SU-DHL-6 (cell line): ENCODE measurements at regions not wholly inside any gene's neighbourhood (a gene's known extent, or its start where the extent isn't known, plus 50 kb on each side); places are given as distances from the start of the nearest gene placed in this dataset.

Experiments
- H2AFZ ChIP-seq: fragments of 200-600 bp; sonication (generic); 2 replicates; pipeline ENCODE4 v1.6.1; 2014; ENCODE audit warnings: low read depth, mild to moderate bottlenecking, moderate library complexity, mixed read lengths, antibody characterized with exemption, low read length; ENCODE audit not compliant: severe bottlenecking
- H3F3A ChIP-seq: fragments of 200-600 bp; shearing (Covaris generic); 2 replicates; pipeline ENCODE4 v1.6.0; 2016; ENCODE audit warnings: antibody characterized with exemption, mild to moderate bottlenecking; ENCODE audit not compliant: insufficient read depth
- H3K27ac ChIP-seq: fragments of 200-600 bp; sonication (generic); 2 replicates; pipeline ENCODE4 v1.5.1; 2016; ENCODE audit warnings: low read depth, mild to moderate bottlenecking, low read length, moderate library complexity, mixed read lengths
- H3K27me3 ChIP-seq: fragments of 200-600 bp; sonication (generic), shearing (Covaris generic); 2 replicates; pipeline ENCODE4 v1.6.0; 2014; ENCODE audit warnings: mild to moderate bottlenecking, low read length
- H3K36me3 ChIP-seq: fragments of 200-600 bp; sonication (generic); 2 replicates; pipeline ENCODE4 v1.6.1; 2014; ENCODE audit warnings: mild to moderate bottlenecking, low read length, mixed read lengths
- H3K4me2 ChIP-seq: fragments of 300-600, 200-600 bp; shearing (Covaris generic), sonication (generic); 2 replicates; pipeline ENCODE4 v1.6.0; 2014; ENCODE audit warnings: low read length, low read depth, mild to moderate bottlenecking; ENCODE audit not compliant: poor library complexity, severe bottlenecking
- H3K4me3 ChIP-seq: fragments of 200-600 bp; sonication (generic); 2 replicates; pipeline ENCODE4 v1.5.1; 2014; ENCODE audit warnings: antibody characterized with exemption, low read length, mild to moderate bottlenecking, mixed read lengths; ENCODE audit not compliant: insufficient read depth, poor library complexity, severe bottlenecking
- H3K79me2 ChIP-seq: fragments of 200-600 bp; sonication (generic); 2 replicates; pipeline ENCODE4 v1.6.1; 2014; ENCODE audit warnings: mild to moderate bottlenecking, low read length, moderate library complexity; ENCODE audit not compliant: insufficient read depth
- H3K9ac ChIP-seq: fragments of 200-600 bp; sonication (generic); 2 replicates; pipeline ENCODE4 v1.7.0; 2014; ENCODE audit warnings: mild to moderate bottlenecking, low read length
- H3K9me2 ChIP-seq: fragments of 200-600 bp; sonication (generic); replicated peaks from 2 replicates; pipeline ENCODE4 v1.6.1; 2014; ENCODE audit warnings: low read length; ENCODE audit not compliant: insufficient read depth
- H3K9me3 ChIP-seq: fragments of 200-600 bp; sonication (generic); 2 replicates; pipeline ENCODE4 v1.6.1; 2014; ENCODE audit warnings: low read length, mixed read lengths; ENCODE audit not compliant: insufficient read depth
- H4K20me1 ChIP-seq: fragments of 200-600 bp; sonication (generic); 2 replicates; pipeline ENCODE4 v1.6.1; 2014; ENCODE audit warnings: low read depth, mild to moderate bottlenecking, antibody characterized with exemption, low read length, moderate library complexity, mixed read lengths
- EZH2phosphoT487 ChIP-seq: fragments of 200-600 bp; sonication (generic), shearing (Covaris generic); conservative IDR thresholded peaks from 2 replicates; pipeline ENCODE4 v1.6.1; 2018; ENCODE audit warnings: mild to moderate bottlenecking, antibody characterized with exemption, low read length, moderate library complexity, mixed read lengths
- TF ChIP-seq, protein P1 (sequence below): fragments of 200-600 bp; sonication (generic); IDR thresholded peaks from one replicate; pipeline ENCODE4 v1.5.1; 2017; ENCODE audit warnings: antibody characterized with exemption, mild to moderate bottlenecking, low read length, moderate library complexity; ENCODE audit not compliant: insufficient read depth, poor library complexity, severe bottlenecking

- Histone ChIP-seq H3K79me2 (no peaks in the 10 kb centered on the region), H3K9me3 (no peaks in the 10 kb centered on the region), H3F3A (no peaks in the 10 kb centered on the region), H3K36me3 (no peaks in the 10 kb centered on the region), H3K27ac (no peak overlapping the region), H3K9ac (no peak overlapping the region), H3K9me2 (no peaks in the 10 kb centered on the region), H4K20me1 (no peaks in the 10 kb centered on the region), H3K27me3 (no peaks in the 10 kb centered on the region), H3K4me3 (no peak overlapping the region), H2AFZ (no peak overlapping the region), H3K4me2 (no peak overlapping the region)
- TF ChIP-seq, protein P1, sequence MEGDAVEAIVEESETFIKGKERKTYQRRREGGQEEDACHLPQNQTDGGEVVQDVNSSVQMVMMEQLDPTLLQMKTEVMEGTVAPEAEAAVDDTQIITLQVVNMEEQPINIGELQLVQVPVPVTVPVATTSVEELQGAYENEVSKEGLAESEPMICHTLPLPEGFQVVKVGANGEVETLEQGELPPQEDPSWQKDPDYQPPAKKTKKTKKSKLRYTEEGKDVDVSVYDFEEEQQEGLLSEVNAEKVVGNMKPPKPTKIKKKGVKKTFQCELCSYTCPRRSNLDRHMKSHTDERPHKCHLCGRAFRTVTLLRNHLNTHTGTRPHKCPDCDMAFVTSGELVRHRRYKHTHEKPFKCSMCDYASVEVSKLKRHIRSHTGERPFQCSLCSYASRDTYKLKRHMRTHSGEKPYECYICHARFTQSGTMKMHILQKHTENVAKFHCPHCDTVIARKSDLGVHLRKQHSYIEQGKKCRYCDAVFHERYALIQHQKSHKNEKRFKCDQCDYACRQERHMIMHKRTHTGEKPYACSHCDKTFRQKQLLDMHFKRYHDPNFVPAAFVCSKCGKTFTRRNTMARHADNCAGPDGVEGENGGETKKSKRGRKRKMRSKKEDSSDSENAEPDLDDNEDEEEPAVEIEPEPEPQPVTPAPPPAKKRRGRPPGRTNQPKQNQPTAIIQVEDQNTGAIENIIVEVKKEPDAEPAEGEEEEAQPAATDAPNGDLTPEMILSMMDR: no peak
- no peak for TF ChIP-seq EZH2phosphoT487
Observed at GRCh38 chr5:112685931-112686330, 51.8 kb upstream of the APC start.

- Histone ChIP-seq H3K4me2 (no peak overlapping the region), H3K9me3 (no peaks in the 10 kb centered on the region), H3K9me2 (no peaks in the 10 kb centered on the region), H3K27me3 (no peaks in the 10 kb centered on the region), H3K36me3 (no peaks in the 10 kb centered on the region), H3F3A (no peaks in the 10 kb centered on the region), H3K27ac (no peak overlapping the region), H3K79me2 (no peaks in the 10 kb centered on the region), H3K4me3 (no peak overlapping the region), H2AFZ (no peak overlapping the region), H3K9ac (no peak overlapping the region), H4K20me1 (no peaks in the 10 kb centered on the region)
- no peak for TF ChIP-seq EZH2phosphoT487
Observed at GRCh38 chr5:112686675-112687074, 51.0 kb upstream of the APC start.

DNA sequence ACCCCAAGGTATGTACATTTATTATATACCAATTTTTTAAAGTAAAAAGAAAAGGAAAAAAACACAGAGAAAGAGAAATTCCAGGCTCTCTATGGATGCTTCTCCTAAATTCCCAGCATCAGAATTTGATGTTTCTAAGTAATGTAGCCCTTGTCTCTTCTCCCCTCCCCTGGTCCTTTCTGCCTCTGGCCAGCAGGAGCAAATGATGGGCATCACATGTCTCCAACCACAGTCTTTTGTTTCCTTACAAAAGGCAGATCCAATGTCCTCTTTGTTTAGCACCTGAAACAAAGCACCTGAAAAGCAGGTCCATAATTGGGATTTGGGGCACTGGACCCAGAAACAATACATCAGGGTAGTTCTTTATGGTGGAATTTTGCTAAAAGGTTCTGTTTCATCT is 50.4 kb upstream of the APC start:
- Histone ChIP-seq H3K36me3 (no peaks in the 10 kb centered on the region), H3F3A (no peaks in the 10 kb centered on the region), H3K9ac (no peak overlapping the region), H2AFZ (no peak overlapping the region), H3K27me3 (no peaks in the 10 kb centered on the region), H3K9me3 (no peaks in the 10 kb centered on the region), H4K20me1 (no peaks in the 10 kb centered on the region), H3K27ac (no peak overlapping the region), H3K4me3 (no peak overlapping the region), H3K4me2 (no peak overlapping the region), H3K79me2 (no peaks in the 10 kb centered on the region), H3K9me2 (no peaks in the 10 kb centered on the region)
- TF ChIP-seq, protein P1: no peak
- TF ChIP-seq EZH2phosphoT487: no peak
